Chondrocyte (in vitro differentiated cells): ENCODE measurements at regions not wholly inside any gene's neighbourhood (a gene's known extent, or its start where the extent isn't known, plus 50 kb on each side); places are given as distances from the start of the nearest gene placed in this dataset.
A peak's percentile ranks its signal among the peaks of the same experiment; 100 is the strongest.
"Not testable (repeated sequence)": the region's sequence is repeated elsewhere in the genome, so short reads cannot be mapped to it uniquely, and the experiment has no call there.

Experiments
- DNase-seq: peaks from one replicate; pipeline ENCODE4 v3.0.0; 2021; ENCODE audit warnings: mixed read lengths, low spot score
- H3K27ac Mint-ChIP-seq: one replicate; pipeline ENCODE4 v1.8.0; 2021; ENCODE audit warnings: mild to moderate bottlenecking, moderate library complexity, mixed read lengths; ENCODE audit not compliant: unreplicated experiment
- H3K27me3 Mint-ChIP-seq: 2 replicates; pipeline ENCODE4 v1.8.0; 2021; ENCODE audit warnings: low read depth, mixed read lengths
- H3K36me3 Mint-ChIP-seq: 2 replicates; pipeline ENCODE4 v1.8.0; 2021; ENCODE audit warnings: low read depth, mixed read lengths
- H3K4me1 Mint-ChIP-seq: 2 replicates; pipeline ENCODE4 v1.8.0; 2021; ENCODE audit warnings: low read depth, mild to moderate bottlenecking, mixed read lengths
- H3K4me3 Mint-ChIP-seq: one replicate; pipeline ENCODE4 v1.8.0; 2021; ENCODE audit warnings: mild to moderate bottlenecking, moderate library complexity, mixed read lengths; ENCODE audit not compliant: unreplicated experiment
- H3K9me3 Mint-ChIP-seq: 2 replicates; pipeline ENCODE4 v1.8.0; 2021; ENCODE audit warnings: low read depth, mixed read lengths
- TF ChIP-seq, protein P1 (sequence below): fragments of 200-600 bp; sonication (generic); IDR thresholded peaks from 2 replicates; pipeline ENCODE4 v1.5.0; 2021; ENCODE audit warnings: antibody characterized with exemption, mild to moderate bottlenecking, moderate library complexity

DNA sequence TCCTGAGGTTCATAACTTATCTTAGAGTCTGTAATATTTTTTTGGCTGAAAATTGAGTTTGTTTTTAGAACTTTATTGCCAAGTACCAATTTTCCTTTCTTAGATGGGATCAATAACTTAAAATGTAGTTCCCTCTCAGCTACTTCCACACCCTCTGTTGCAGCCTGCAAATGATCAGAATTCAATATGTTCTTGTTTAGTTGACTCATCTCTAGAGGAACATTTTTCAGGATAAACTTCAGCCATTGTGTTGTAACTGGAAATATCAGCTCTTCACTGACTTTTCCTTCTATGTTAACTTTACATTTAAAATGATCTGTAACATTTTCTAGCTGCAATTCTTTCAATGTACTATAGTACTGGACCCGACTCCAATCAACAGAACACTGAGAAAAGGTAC, 115.7 kb downstream of the ESM1 start:
- no peak overlapping the region for H3K27ac Mint-ChIP-seq
- no peaks in the 10 kb centered on the region for H3K9me3 Mint-ChIP-seq
- peaks cover 23% of the 10 kb centered on the region for H3K4me1 Mint-ChIP-seq
- H3K4me3 Mint-ChIP-seq: no peak overlapping the region
- TF ChIP-seq, protein P1, sequence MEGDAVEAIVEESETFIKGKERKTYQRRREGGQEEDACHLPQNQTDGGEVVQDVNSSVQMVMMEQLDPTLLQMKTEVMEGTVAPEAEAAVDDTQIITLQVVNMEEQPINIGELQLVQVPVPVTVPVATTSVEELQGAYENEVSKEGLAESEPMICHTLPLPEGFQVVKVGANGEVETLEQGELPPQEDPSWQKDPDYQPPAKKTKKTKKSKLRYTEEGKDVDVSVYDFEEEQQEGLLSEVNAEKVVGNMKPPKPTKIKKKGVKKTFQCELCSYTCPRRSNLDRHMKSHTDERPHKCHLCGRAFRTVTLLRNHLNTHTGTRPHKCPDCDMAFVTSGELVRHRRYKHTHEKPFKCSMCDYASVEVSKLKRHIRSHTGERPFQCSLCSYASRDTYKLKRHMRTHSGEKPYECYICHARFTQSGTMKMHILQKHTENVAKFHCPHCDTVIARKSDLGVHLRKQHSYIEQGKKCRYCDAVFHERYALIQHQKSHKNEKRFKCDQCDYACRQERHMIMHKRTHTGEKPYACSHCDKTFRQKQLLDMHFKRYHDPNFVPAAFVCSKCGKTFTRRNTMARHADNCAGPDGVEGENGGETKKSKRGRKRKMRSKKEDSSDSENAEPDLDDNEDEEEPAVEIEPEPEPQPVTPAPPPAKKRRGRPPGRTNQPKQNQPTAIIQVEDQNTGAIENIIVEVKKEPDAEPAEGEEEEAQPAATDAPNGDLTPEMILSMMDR: no peak
- DNase-seq: no peak
- H3K27me3 Mint-ChIP-seq: no peaks in the 10 kb centered on the region
- H3K36me3 Mint-ChIP-seq: no peaks in the 10 kb centered on the region

GRCh38 chr5:54868511-54869483, 116.6 kb downstream of the ESM1 start:
- no peaks in the 10 kb centered on the region for H3K27me3 Mint-ChIP-seq
- H3K36me3 Mint-ChIP-seq: no peaks in the 10 kb centered on the region
- no peak for DNase-seq
- peaks cover 14% of the 10 kb centered on the region for H3K4me1 Mint-ChIP-seq
- H3K9me3 Mint-ChIP-seq: no peaks in the 10 kb centered on the region
- TF ChIP-seq, protein P1: no peak
- no peak overlapping the region for H3K4me3 Mint-ChIP-seq
- H3K27ac Mint-ChIP-seq: no peak overlapping the region

DNA sequence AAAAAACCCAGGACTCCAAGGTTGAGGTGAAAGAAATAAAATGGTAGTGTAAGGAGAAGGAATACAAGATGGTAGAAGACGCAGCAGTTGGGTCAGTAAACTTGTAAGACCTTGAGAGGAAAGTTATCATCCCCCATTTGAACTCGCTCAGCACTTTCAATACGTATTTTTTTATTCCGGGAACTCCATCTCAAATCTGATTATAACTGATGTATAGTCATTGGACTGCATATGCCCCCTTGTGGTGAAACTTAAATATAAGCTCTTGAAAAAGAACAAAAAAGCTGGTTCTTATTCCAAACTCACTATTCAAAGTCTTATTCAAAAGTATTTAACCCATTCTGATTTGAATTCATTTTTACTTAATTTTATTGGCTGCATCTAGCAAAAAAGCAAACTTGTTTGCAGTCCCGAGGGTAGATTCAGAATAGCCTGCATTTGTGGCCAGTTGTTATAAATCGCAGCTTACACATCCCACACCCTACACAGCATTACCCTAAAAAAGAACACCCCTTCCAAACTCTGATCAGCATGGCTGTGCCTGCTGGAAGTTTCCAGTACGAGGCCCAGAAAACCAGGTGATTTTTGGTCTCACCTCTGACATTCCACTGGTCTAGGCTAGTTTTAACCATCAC, 118.0 kb downstream of the ESM1 start:
- H3K27me3 Mint-ChIP-seq: peaks cover 4% of the 10 kb centered on the region
- DNase-seq: no peak
- peaks cover 2% of the 10 kb centered on the region for H3K36me3 Mint-ChIP-seq

DNA sequence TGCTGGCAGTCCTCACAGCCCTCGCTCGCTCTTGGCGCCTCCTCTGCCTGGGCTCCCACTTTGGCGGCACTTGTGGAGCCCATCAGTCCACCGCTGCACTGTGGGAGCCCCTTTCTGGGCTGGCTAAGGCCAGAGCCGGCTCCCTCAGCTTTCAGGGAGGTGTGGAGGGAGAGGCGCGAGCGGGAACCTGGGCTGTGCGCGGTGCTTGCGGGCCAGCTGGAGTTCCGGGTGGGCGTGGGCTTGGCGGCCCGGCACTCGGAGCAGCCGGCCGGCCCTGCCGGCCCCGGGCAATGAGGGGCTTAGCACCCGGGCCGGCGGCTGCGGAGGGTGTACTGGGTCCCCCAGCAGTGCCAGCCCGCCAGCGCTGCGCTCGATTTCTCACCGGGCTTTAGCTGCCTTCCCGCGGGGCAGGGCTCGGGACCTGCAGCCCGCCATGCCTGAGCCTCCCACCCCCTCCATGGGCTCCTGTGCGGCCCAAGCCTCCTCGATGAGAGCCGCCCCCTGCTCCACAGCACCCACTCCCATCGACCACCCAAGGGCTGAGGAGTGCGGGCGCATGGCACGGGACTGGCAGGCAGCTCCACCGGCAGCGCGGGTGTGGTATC, 120.4 kb downstream of the ESM1 start:
- H3K4me3 Mint-ChIP-seq, H3K27ac Mint-ChIP-seq, H3K27me3 Mint-ChIP-seq, H3K9me3 Mint-ChIP-seq, DNase-seq, H3K36me3 Mint-ChIP-seq: not testable (repeated sequence)
- peaks cover 28% of the 10 kb centered on the region for H3K4me1 Mint-ChIP-seq

More for the DNA sequence above, 118.0 kb downstream of the ESM1 start:
- Mint-ChIP-seq H3K9me3 (no peaks in the 10 kb centered on the region), H3K4me1 (peaks cover 11% of the 10 kb centered on the region), H3K4me3 (peak overlapping the region; percentile 29), H3K27ac (no peak overlapping the region)
- TF ChIP-seq, protein P1: peak; percentile 92

- Mint-ChIP-seq H3K4me1 (peaks cover 24% of the 10 kb centered on the region), H3K27me3 (peaks cover 4% of the 10 kb centered on the region), H3K9me3 (peaks cover 27% of the 10 kb centered on the region), H3K4me3 (no peak overlapping the region), H3K27ac (peak overlapping the region; percentile 55), H3K36me3 (peaks cover 12% of the 10 kb centered on the region)
- TF ChIP-seq, protein P1: no peak
- no peak for DNase-seq
Measured at GRCh38 chr5:54862036-54862435, 123.4 kb downstream of the ESM1 start.
